HCT116 (cell line): ENCODE measurements at regions not wholly inside any gene's neighbourhood (a gene's known extent, or its start where the extent isn't known, plus 50 kb on each side); places are given as distances from the start of the nearest gene placed in this dataset.

Experiments
- ATAC-seq: fragments of 200-7000 bp; cut with Tn5 transposase; 2 replicates; pipeline ENCODE4 v1.9.1; 2020; ENCODE audit warnings: mild to moderate bottlenecking, moderate library complexity
- BruUV-seq: library from RNA; stranded (reverse); fragments of 400-500 nt; replicated peaks from 2 replicates; lab custom pipeline; 2021; lab: Mats Ljungman, UMichigan
- CTCF ChIA-PET: fragments of 300-600 bp; sonication (Branson Sonifier 250); formaldehyde crosslinking; loops from one replicate; lab custom pipeline; 2021; ENCODE audit warnings: antibody characterized with exemption; lab: Charles Lee
- POLR2A ChIA-PET: fragments of 300-600, 350-600 bp; sonication (Branson Sonifier 250); formaldehyde crosslinking; loops from one replicate; lab custom pipeline; 2021; ENCODE audit warnings: antibody characterized with exemption; lab: Charles Lee
- RAD21 ChIA-PET, 2 experiments: fragments of 300-600 bp; sonication (Branson Sonifier 250); formaldehyde crosslinking; loops; one replicate each; lab custom pipeline; 2023; ENCODE audit warnings: low total read pairs in 2 of 2; ENCODE audit not compliant: uncharacterized antibody in 2 of 2, unreplicated experiment in 2 of 2, low non-redundant PET in 1 of 2; lab: Charles Lee
- DNase-seq: peaks from one replicate; pipeline ENCODE4 v3.0.0-alpha.2; 2010; ENCODE audit warnings: low read depth, low spot score
- H2AFZ ChIP-seq: fragments of 200-600 bp; shearing (Covaris generic), sonication (generic); 2 replicates; pipeline ENCODE4 v1.6.1; 2017; ENCODE audit warnings: low read depth, mixed run types, mixed read lengths, antibody characterized with exemption, low read length; ENCODE audit not compliant: poor library complexity, severe bottlenecking
- H3K27ac ChIP-seq: 2 replicates; pipeline ENCODE4 v1.5.1; 2012; ENCODE audit warnings: low read depth, low read length
- H3K27me3 ChIP-seq: fragments of 200-600 bp; sonication (generic); 2 replicates; pipeline ENCODE4 v1.6.1; 2016; ENCODE audit warnings: mixed run types, low read length, mixed read lengths; ENCODE audit not compliant: insufficient read depth
- H3K36me3 ChIP-seq, 2 experiments: fragments of 200-500 bp in 1 of 2; fragments of 200-600 bp in 1 of 2; sonication (Bioruptor generic) in 1 of 2; sonication (generic) in 1 of 2; 2 replicates each; pipeline versions ENCODE4 v1.5.1 to v1.6.1; 2014 to 2016; ENCODE audit warnings: low read length in 2 of 2, inconsistent platforms in 1 of 2, mixed read lengths in 1 of 2, mixed run types in 1 of 2; ENCODE audit not compliant: insufficient read depth in 2 of 2, control insufficient read depth in 1 of 2
- H3K4me1 ChIP-seq, 2 experiments: fragments of 200-600 bp in 1 of 2; sonication (generic) in 1 of 2; 2 replicates each; pipeline versions ENCODE4 v1.5.1 to v1.6.1; 2012 to 2017; ENCODE audit warnings: low read length in 2 of 2, inconsistent platforms in 1 of 2, mild to moderate bottlenecking in 1 of 2, mixed read lengths in 1 of 2, mixed run types in 1 of 2, moderate library complexity in 1 of 2; ENCODE audit not compliant: insufficient read depth in 2 of 2, control insufficient read depth in 1 of 2
- H3K4me2 ChIP-seq: fragments of 200-600 bp; sonication (generic); 2 replicates; pipeline ENCODE4 v1.6.1; 2017; ENCODE audit warnings: mixed run types, low read length, mixed read lengths
- H3K4me3 ChIP-seq, 2 experiments: fragments of 200-600 bp in 1 of 2; sonication (generic) in 1 of 2; replicated peaks in 1 of 2; 2 replicates each; pipeline ENCODE4 v1.5.1; 2011 to 2016; ENCODE audit warnings: low read length in 2 of 2, control low read depth in 1 of 2, low read depth in 1 of 2, mild to moderate bottlenecking in 1 of 2, mixed read lengths in 1 of 2, mixed run types in 1 of 2
- H3K79me2 ChIP-seq: fragments of 200-600 bp; sonication (generic); 2 replicates; pipeline ENCODE4 v1.6.1; 2017; ENCODE audit warnings: mild to moderate bottlenecking, mixed run types, low read length, moderate library complexity, mixed read lengths; ENCODE audit not compliant: insufficient read depth
- H3K9ac ChIP-seq: fragments of 200-600 bp; sonication (generic); 2 replicates; pipeline ENCODE4 v1.6.1; 2016; ENCODE audit warnings: low read length, mixed read lengths
- H3K9me2 ChIP-seq: fragments of 200-600 bp; sonication (generic), shearing (Covaris generic); 2 replicates; pipeline ENCODE4 v1.6.1; 2017; ENCODE audit warnings: mixed run types, mild to moderate bottlenecking, moderate library complexity; ENCODE audit not compliant: insufficient read depth
- H3K9me3 ChIP-seq, 2 experiments: fragments of 200-500 bp in 1 of 2; fragments of 200-600 bp in 1 of 2; sonication (Bioruptor generic) in 1 of 2; sonication (generic) in 1 of 2; 2 replicates each; pipeline ENCODE4 v1.6.1; 2014 to 2017; ENCODE audit warnings: low read length in 2 of 2, mixed read lengths in 2 of 2, inconsistent platforms in 1 of 2, low read depth in 1 of 2, mild to moderate bottlenecking in 1 of 2, mixed run types in 1 of 2, moderate library complexity in 1 of 2; ENCODE audit not compliant: control insufficient read depth in 1 of 2, insufficient read depth in 1 of 2
- H4K20me1 ChIP-seq: fragments of 200-600 bp; sonication (generic), shearing (Covaris generic); 2 replicates; pipeline ENCODE4 v1.6.1; 2017; ENCODE audit warnings: mixed run types, mild to moderate bottlenecking, moderate library complexity; ENCODE audit not compliant: insufficient read depth
- ATF3 ChIP-seq: IDR thresholded peaks from 2 replicates; pipeline ENCODE4 v1.6.1; 2012
- CTCF ChIP-seq, 3 experiments: fragments of 200-600 bp in 1 of 3; sonication (generic) in 1 of 3; IDR thresholded peaks in 2 of 3; conservative IDR thresholded peaks in 1 of 3; 2 replicates each; pipeline ENCODE4 v1.5.1; 2012 to 2017; ENCODE audit warnings: low read depth in 2 of 3, low read length in 2 of 3, antibody characterized with exemption in 1 of 3, borderline replicate concordance in 1 of 3, control low read depth in 1 of 3, mild to moderate bottlenecking in 1 of 3, mixed read lengths in 1 of 3, mixed run types in 1 of 3, moderate library complexity in 1 of 3; ENCODE audit not compliant: insufficient read depth in 1 of 3
- ELF1 ChIP-seq: IDR thresholded peaks from 2 replicates; pipeline ENCODE4 v1.6.1; 2012; ENCODE audit warnings: low read depth, borderline replicate concordance
- EZH2 ChIP-seq: fragments of 200-600 bp; sonication (generic); IDR thresholded peaks from 2 replicates; pipeline ENCODE4 v1.6.1; 2017; ENCODE audit warnings: antibody characterized with exemption, mixed run types
- JUND ChIP-seq: IDR thresholded peaks from 2 replicates; pipeline ENCODE4 v1.6.1; 2012
- MAX ChIP-seq: IDR thresholded peaks from 2 replicates; pipeline ENCODE4 v1.6.1; 2012
- RAD21 ChIP-seq: IDR thresholded peaks from 2 replicates; pipeline ENCODE4 v1.6.1; 2012; ENCODE audit warnings: low read depth, mild to moderate bottlenecking
- REST ChIP-seq: IDR thresholded peaks from 2 replicates; pipeline ENCODE4 v1.6.1; 2012; ENCODE audit warnings: low read depth
- ZBTB33 ChIP-seq: IDR thresholded peaks from 2 replicates; pipeline ENCODE4 v1.6.1; 2011; ENCODE audit warnings: mild to moderate bottlenecking, low read length, moderate library complexity; ENCODE audit not compliant: insufficient replicate concordance; ENCODE audit errors: extremely low read depth
- ZFX ChIP-seq: fragments of 450-650 bp; IDR thresholded peaks from 2 replicates; pipeline ENCODE4 v1.6.1; 2017
- ZNF274 ChIP-seq: fragments of 200-500 bp; sonication (Bioruptor generic); IDR thresholded peaks from 2 replicates; pipeline ENCODE4 v1.6.1; 2014; ENCODE audit warnings: mild to moderate bottlenecking, low read depth, low read length, inconsistent platforms
- intact Hi-C: fragments of 100-400 bp; cut with micrococcal nuclease; formaldehyde crosslinking; loops from 2 replicates; pipeline ENCODE4 v1.10.0; 2022

- Histone ChIP-seq H3K9me2 (no peaks in the 10 kb centered on the region), H3K4me2 (no peak overlapping the region), H3K9me3 (no peaks in the 10 kb centered on the region), H3K27ac (no peak overlapping the region), H3K9ac (no peak overlapping the region), H3K79me2 (no peaks in the 10 kb centered on the region), H3K4me3 (no peak overlapping the region), H3K4me1 (no peaks in the 10 kb centered on the region), H3K27me3 (no peaks in the 10 kb centered on the region), H4K20me1 (no peaks in the 10 kb centered on the region), H2AFZ (no peak overlapping the region), H3K36me3 (no peaks in the 10 kb centered on the region)
- CTCF ChIA-PET: no interaction called here
- POLR2A ChIA-PET: no interaction called here
- no peak for ATAC-seq
- BruUV-seq: no TSS peak
- RAD21 ChIA-PET: no interaction called here
- DNase-seq: no peak
- intact Hi-C loops: no loop called here
- no peak for TF ChIP-seq ZNF274
- TF ChIP-seq ELF1: no peak
- TF ChIP-seq EZH2: no peak
Measured at GRCh38 chr2:52668724-52669123, 1098.9 kb upstream of the CHAC2 start.

- DNase-seq: no peak
- Histone ChIP-seq H3K9ac (no peak overlapping the region), H3K9me2 (no peaks in the 10 kb centered on the region), H3K4me1 (no peaks in the 10 kb centered on the region; a peak in 1 of 4 replicates), H3K27ac (no peak overlapping the region), H4K20me1 (no peaks in the 10 kb centered on the region), H3K4me2 (no peak overlapping the region), H3K9me3 (no peaks in the 10 kb centered on the region), H3K27me3 (no peaks in the 10 kb centered on the region), H3K36me3 (no peaks in the 10 kb centered on the region), H2AFZ (no peak overlapping the region), H3K4me3 (no peak overlapping the region), H3K79me2 (no peaks in the 10 kb centered on the region)
- intact Hi-C loops: no loop called here
- ATAC-seq: no peak
- ChIA-PET CTCF (no interaction called here), POLR2A (no interaction called here), RAD21 (no interaction called here)
- TF ChIP-seq CTCF (IDR thresholded peaks at IDR 0.05 in 2 of 3, conservative IDR thresholded peaks at IDR 0.05 in 1 of 3; ENCODE audit: borderline replicate concordance in 1 of 3, insufficient read depth in 1 of 3, low read depth in 2 of 3, low read length in 2 of 3) (no peak), RAD21 (no peak), ELF1 (no peak), ZNF274 (no peak), ZFX (no peak), ZBTB33 (no peak), JUND (no peak), MAX (no peak), ATF3 (no peak), REST (no peak)
- BruUV-seq: no TSS peak
Measured at GRCh38 chr2:52659546-52659945, 1108.1 kb upstream of the CHAC2 start.
